Prostate gland (tissue), 2 donors: ENCODE measurements at regions not wholly inside any gene's neighbourhood (a gene's known extent, or its start where the extent isn't known, plus 50 kb on each side); places are given as distances from the start of the nearest gene placed in this dataset.

Experiments
- CTCF ChIP-seq, 4 experiments: fragments of 200-600 bp in 2 of 4; fragments of 450-650 bp in 2 of 4; sonication (generic) in 2 of 4; IDR thresholded peaks; 1 replicate in 3 of 4; 2 replicates in 1 of 4; pipeline ENCODE4 v1.5.1; 2016 to 2019; ENCODE audit warnings: antibody characterized with exemption in 4 of 4, mild to moderate bottlenecking in 2 of 4, moderate library complexity in 2 of 4
- POLR2A ChIP-seq: fragments of 450-650 bp; IDR thresholded peaks from one replicate; pipeline ENCODE4 v1.6.1; 2016; ENCODE audit warnings: antibody characterized with exemption, mild to moderate bottlenecking

DNA sequence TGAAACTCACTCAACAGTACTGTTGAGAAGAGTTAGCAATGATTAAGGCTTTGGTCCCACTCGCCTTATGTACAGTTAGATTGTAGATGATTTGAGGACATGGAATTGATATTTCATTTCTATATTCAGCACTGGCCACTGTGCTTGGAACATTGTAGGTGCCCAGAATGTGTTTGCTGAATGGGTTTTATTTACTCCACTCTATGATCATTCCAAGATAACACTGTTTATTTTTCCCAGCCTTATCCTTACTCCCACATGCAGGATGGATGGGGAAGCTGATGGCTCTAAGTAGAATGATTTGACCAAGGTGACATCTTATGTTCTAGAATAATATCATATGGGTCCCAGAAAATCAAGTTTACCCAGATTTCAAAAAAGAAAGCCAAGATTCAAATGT, 124.6 kb upstream of the RXFP2 start:
- no peak for TF ChIP-seq CTCF (IDR thresholded peaks at IDR 0.05)
- no peak for TF ChIP-seq POLR2A
